HT1080 (cell line): ENCODE measurements at regions not wholly inside any gene's neighbourhood (a gene's known extent, or its start where the extent isn't known, plus 50 kb on each side); places are given as distances from the start of the nearest gene placed in this dataset.
"Not testable (repeated sequence)": the region's sequence is repeated elsewhere in the genome, so short reads cannot be mapped to it uniquely, and the experiment has no call there.

Experiments
- DNase-seq: peaks from one replicate; pipeline ENCODE4 v3.0.0-alpha.2; 2015; ENCODE audit warnings: low read depth

GRCh38 chr1:196366-196765 is 255.1 kb downstream of the OR4F29 start:
- not testable (repeated sequence) for DNase-seq

DNA sequence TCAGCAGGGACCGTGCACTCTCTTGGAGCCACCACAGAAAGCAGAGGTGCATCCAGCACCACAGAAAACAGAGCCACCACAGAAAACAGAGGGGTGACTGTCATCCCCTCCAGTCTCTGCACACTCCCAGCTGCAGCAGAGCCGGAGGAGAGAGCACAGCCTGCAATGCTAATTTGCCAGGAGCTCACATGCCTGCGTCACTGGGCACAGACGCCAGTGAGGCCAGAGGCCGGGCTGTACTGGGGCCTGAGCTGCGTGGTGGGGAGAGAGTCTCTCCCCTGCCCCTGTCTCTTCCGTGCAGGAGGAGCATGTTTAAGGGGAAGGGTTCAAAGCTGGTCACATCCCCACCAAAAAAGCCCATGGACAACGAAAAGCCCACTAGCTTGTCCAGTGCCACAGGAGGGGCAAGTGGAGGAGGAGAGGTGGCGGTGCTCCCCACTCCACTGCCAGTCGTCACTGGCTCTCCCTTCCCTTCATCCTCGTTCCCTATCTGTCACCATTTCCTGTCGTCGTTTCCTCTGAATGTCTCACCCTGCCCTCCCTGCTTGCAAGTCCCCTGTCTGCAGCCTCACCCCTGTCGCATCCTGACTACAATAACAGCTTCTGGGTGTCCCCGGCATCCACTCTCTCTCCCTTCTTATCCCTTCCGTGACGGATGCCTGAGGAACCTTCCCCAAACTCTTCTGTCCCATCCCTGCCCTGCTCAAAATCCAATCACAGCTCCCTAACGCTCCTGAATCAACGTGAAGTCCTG is 260.0 kb downstream of the OR4F29 start:
- DNase-seq, result peak; percentile 0

- not testable (repeated sequence) for DNase-seq
Observed at GRCh38 chr1:190678-191077, 260.8 kb downstream of the OR4F29 start.

DNA sequence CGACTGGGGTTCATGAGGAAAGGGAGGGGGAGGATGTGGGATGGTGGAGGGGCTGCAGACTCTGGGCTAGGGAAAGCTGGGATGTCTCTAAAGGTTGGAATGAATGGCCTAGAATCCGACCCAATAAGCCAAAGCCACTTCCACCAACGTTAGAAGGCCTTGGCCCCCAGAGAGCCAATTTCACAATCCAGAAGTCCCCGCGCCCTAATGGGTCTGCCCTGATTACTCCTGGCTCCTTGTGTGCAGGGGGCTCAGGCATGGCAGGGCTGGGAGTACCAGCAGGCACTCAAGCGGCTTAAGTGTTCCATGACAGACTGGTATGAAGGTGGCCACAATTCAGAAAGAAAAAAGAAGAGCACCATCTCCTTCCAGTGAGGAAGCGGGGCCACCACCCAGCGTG is 261.6 kb downstream of the OR4F29 start:
- not testable (repeated sequence) for DNase-seq

DNA sequence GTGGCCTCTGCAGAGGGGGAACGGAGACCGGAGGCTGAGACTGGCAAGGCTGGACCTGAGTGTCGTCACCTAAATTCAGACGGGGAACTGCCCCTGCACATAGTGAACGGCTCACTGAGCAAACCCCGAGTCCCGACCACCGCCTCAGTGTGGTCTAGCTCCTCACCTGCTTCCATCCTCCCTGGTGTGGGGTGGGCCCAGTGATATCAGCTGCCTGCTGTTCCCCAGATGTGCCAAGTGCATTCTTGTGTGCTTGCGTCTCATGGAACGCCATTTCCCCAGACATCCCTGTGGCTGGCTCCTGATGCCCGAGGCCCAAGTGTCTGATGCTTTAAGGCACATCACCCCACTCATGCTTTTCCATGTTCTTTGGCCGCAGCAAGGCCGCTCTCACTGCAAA is 262.2 kb downstream of the OR4F29 start:
- DNase-seq, result not testable (repeated sequence)

- not testable (repeated sequence) for DNase-seq
Observed at GRCh38 chr1:187298-187697, 264.2 kb downstream of the OR4F29 start.

GRCh38 chr1:186691-187131 is 264.8 kb downstream of the OR4F29 start:
- DNase-seq, result not testable (repeated sequence)

DNA sequence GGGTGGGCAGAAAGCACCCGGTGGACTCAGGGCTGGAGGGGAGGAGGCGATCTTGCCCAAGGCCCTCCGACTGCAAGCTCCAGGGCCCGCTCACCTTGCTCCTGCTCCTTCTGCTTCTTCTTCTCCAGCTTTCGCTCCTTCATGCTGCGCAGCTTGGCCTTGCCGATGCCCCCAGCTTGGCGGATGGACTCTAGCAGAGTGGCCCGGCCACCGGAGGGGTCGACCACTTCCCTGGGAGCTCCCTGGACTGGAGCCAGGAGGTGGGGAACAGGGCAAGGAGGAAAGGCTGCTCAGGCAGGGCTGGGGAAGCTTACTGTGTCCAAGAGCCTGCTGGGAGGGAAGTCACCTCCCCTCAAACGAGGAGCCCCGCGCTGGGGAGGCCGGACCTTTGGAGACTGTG is 265.3 kb downstream of the OR4F29 start:
- DNase-seq, result not testable (repeated sequence)

- DNase-seq, result not testable (repeated sequence)
Observed at GRCh38 chr1:185526-185925, 266.0 kb downstream of the OR4F29 start.

GRCh38 chr1:184336-184686 is 267.2 kb downstream of the OR4F29 start:
- not testable (repeated sequence) for DNase-seq

DNA sequence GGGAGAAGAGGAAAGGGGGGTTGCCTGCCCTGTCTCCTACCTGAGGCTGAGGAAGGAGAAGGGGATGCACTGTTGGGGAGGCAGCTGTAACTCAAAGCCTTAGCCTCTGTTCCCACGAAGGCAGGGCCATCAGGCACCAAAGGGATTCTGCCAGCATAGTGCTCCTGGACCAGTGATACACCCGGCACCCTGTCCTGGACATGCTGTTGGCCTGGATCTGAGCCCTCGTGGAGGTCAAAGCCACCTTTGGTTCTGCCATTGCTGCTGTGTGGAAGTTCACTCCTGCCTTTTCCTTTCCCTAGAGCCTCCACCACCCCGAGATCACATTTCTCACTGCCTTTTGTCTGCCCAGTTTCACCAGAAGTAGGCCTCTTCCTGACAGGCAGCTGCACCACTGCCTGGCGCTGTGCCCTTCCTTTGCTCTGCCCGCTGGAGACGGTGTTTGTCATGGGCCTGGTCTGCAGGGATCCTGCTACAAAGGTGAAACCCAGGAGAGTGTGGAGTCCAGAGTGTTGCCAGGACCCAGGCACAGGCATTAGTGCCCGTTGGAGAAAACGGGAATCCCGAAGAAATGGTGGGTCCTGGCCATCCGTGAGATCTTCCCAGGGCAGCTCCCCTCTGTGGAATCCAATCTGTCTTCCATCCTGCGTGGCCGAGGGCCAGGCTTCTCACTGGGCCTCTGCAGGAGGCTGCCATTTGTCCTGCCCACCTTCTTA is 267.7 kb downstream of the OR4F29 start:
- not testable (repeated sequence) for DNase-seq

GRCh38 chr1:183081-183480 is 268.4 kb downstream of the OR4F29 start:
- not testable (repeated sequence) for DNase-seq

GRCh38 chr1:182631-183030 is 268.8 kb downstream of the OR4F29 start:
- DNase-seq, result not testable (repeated sequence)

DNA sequence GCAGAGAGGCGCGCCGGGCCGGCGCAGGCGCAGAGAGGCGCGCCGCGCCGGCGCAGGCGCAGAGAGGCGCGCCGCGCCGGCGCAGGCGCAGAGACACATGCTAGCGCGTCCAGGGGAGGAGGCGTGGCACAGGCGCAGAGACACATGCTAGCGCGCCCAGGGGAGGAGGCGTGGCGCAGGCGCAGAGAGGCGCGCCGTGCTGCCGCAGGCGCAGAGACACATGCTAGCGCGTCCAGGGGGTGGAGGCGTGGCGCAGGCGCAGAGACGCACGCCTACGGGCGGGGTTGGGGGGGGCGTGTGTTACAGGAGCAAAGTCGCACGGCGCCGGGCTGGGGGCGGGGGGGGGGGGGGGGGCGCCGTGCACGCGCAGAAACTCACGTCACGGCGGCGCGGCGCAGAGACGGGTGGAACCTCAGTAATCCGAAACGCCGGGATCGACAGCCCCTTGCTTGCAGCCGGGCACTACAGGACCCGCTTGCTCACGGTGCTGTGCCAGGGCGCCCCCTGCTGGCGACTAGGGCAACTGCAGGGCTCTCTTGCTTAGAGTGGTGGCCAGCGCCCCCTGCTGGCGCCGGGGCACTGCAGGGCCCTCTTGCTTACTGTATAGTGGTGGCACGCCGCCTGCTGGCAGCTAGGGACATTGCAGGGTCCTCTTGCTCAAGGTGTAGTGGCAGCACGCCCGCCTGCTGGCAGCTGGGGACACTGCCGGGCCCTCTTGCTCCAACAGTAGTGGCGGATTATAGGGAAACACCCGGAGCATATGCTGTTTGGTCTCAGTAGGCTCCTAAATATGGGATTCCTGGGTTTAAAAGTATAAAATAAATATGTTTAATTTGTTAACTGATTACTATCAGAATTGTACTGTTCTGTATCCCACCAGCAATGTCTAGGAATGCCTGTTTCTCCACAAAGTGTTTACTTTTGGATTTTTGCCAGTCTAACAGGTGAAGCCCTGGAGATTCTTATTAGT is 269.9 kb downstream of the OR4F29 start:
- DNase-seq, result peak; percentile 0

DNA sequence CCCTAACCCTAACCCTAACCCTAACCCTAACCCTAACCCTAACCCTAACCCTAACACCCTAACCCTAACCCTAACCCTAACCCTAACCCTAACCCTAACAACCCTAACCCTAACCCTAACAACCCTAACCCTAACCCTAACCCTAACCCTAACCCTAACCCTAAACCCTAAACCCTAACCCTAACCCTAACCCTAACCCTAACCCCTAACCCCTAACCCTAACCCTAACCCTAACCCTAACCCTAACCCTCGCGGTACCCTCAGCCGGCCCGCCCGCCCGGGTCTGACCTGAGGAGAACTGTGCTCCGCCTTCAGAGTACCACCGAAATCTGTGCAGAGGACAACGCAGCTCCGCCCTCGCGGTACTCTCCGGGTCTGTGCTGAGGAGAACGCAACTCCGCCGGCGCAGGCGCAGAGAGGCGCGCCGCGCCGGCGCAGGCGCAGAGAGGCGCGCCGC is 270.7 kb downstream of the OR4F29 start:
- DNase-seq, result not testable (repeated sequence)

GRCh38 chr1:138842-139241 is 312.6 kb downstream of the OR4F29 start:
- DNase-seq, result not testable (repeated sequence)

DNA sequence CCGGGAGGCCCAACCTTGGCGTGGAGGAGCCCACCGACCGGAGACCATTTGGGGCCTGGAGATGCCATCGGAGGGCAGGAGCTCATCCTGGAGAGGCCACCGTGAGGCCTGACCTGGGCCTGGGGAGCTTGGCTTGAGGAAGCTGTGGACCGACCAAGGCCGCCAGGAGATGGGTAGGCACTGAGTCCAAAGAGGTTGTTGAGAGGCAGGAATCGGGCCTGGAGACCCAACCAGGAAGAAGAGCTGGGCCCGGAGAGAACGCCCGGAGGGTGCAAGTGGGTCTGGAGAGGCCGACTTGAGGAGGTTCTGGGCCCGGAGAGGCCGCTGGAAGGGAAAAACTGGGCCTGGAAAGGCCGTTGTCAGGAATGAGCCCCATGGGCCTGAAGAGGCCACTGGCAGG is 313.8 kb downstream of the OR4F29 start:
- not testable (repeated sequence) for DNase-seq

- DNase-seq, result not testable (repeated sequence)
Observed at GRCh38 chr1:136344-136932, 315.0 kb downstream of the OR4F29 start.

- DNase-seq, result not testable (repeated sequence)
Observed at GRCh38 chr1:134936-135335, 316.5 kb downstream of the OR4F29 start.

- not testable (repeated sequence) for DNase-seq
Observed at GRCh38 chr1:118440-118839, 333.0 kb downstream of the OR4F29 start.

GRCh38 chr1:115534-115933 is 335.9 kb downstream of the OR4F29 start:
- not testable (repeated sequence) for DNase-seq
